Gastrocnemius medialis (tissue), 4 donors: ENCODE measurements at regions not wholly inside any gene's neighbourhood (a gene's known extent, or its start where the extent isn't known, plus 50 kb on each side); places are given as distances from the start of the nearest gene placed in this dataset.
A peak's percentile ranks its signal among the peaks of the same experiment; 100 is the strongest.

Experiments used
- ATAC-seq, 2 donors: fragments of 150-250 bp; one replicate each; pipeline ENCODE4 v1.9.1; 2016
- DNase-seq, 2 donors: peaks; one replicate each; pipeline ENCODE4 v3.0.0-alpha.2; 2019
- H3K27ac ChIP-seq, 4 donors: fragments of 200-600 bp; sonication (generic); 1 replicate in 1 of 4; 2 replicates in 3 of 4; pipeline ENCODE4 v1.5.1; 2016 to 2018; ENCODE audit warnings: mild to moderate bottlenecking in 2 of 4, moderate library complexity in 1 of 4
- H3K27me3 ChIP-seq, 3 donors: fragments of 200-600 bp; sonication (generic) in 2 of 3; 1 replicate in 1 of 3; 2 replicates in 2 of 3; pipeline versions ENCODE4 v1.5.1 to v1.6.0; 2016 to 2019; ENCODE audit warnings: mild to moderate bottlenecking in 1 of 3, moderate library complexity in 1 of 3
- H3K36me3 ChIP-seq, 2 donors: fragments of 200-600 bp; sonication (generic) in 1 of 2; one replicate each; pipeline ENCODE4 v1.5.1; 2017 to 2018
- H3K4me1 ChIP-seq, 2 donors: fragments of 200-600 bp; sonication (generic) in 1 of 2; one replicate each; pipeline ENCODE4 v1.5.1; 2016 to 2017; ENCODE audit warnings: mild to moderate bottlenecking in 2 of 2
- H3K4me3 ChIP-seq, 4 donors: fragments of 200-600 bp; sonication (generic) in 3 of 4; 1 replicate in 1 of 4; 2 replicates in 3 of 4; pipeline ENCODE4 v1.5.1; 2016 to 2019; ENCODE audit warnings: mild to moderate bottlenecking in 2 of 4
- H3K9me3 ChIP-seq, 3 donors: fragments of 200-600 bp; sonication (generic) in 2 of 3; 1 replicate in 1 of 3; 2 replicates in 2 of 3; pipeline ENCODE4 v1.5.1; 2016 to 2019
- CTCF ChIP-seq, 5 experiments: fragments of 450-650 bp in 3 of 5; fragments of 200-600 bp in 2 of 5; sonication (generic) in 2 of 5; IDR thresholded peaks in 4 of 5; conservative IDR thresholded peaks in 1 of 5; 1 replicate in 4 of 5; 2 replicates in 1 of 5; pipeline ENCODE4 v1.5.1; 2016 to 2019; ENCODE audit warnings: antibody characterized with exemption in 5 of 5, mild to moderate bottlenecking in 3 of 5, moderate library complexity in 3 of 5
- POLR2A ChIP-seq, 2 donors: fragments of 450-650 bp; IDR thresholded peaks; one replicate each; pipeline ENCODE4 v1.6.1; 2017; ENCODE audit warnings: antibody characterized with exemption in 2 of 2, mild to moderate bottlenecking in 2 of 2, moderate library complexity in 2 of 2
- in situ Hi-C, 4 donors: fragments of 200-750 bp; cut with MboI; loops; one replicate each; pipeline versions ENCODE4 v1.15.0 to v1.8.0; 2017; ENCODE audit warnings: low sequenced_read_pairs in 4 of 4
- intact Hi-C: fragments of 100-400 bp; cut with DNase I; formaldehyde crosslinking; loops from one replicate; pipeline ENCODE4 v1.15.1; 2023; ENCODE audit warnings: low total_unique reads

- Histone ChIP-seq H3K27me3 (no peaks in the 10 kb centered on the region), H3K36me3 (no peaks in the 10 kb centered on the region), H3K4me1 (no peaks in the 10 kb centered on the region), H3K9me3 (no peaks in the 10 kb centered on the region), H3K27ac (no peak overlapping the region), H3K4me3 (no peak overlapping the region)
- DNase-seq (no peak), ATAC-seq (peak in 1 of 2 donors; percentile 70)
- intact Hi-C loops (loop anchor here (10.0 kb wide), 1 partner anchor 385 kb away; no protein-coding TSS in a partner anchor), in situ Hi-C loops (no loop called here)
- TF ChIP-seq CTCF (IDR thresholded peaks at IDR 0.05 in 4 of 5, conservative IDR thresholded peaks at IDR 0.05 in 1 of 5) (peak in 1 of 5 experiments; percentile 8), POLR2A (IDR thresholded peaks at IDR 0.05) (no peak)
Measured at GRCh38 chr6:4670290-4670689, 105.9 kb upstream of the CDYL start.

- H3K4me1 ChIP-seq = peaks cover 8 to 10% of the 10 kb centered on the region in 2 donors
- no peak overlapping the region for H3K4me3 ChIP-seq
- H3K9me3 ChIP-seq = no peaks in the 10 kb centered on the region
- no peak for DNase-seq
- ATAC-seq = no peak
- H3K36me3 ChIP-seq = no peaks in the 10 kb centered on the region
- in situ Hi-C loops (no loop called here), intact Hi-C loops (no loop called here)
- no peak for TF ChIP-seq POLR2A (IDR thresholded peaks at IDR 0.05)
- no peak for TF ChIP-seq CTCF (IDR thresholded peaks at IDR 0.05 in 4 of 5, conservative IDR thresholded peaks at IDR 0.05 in 1 of 5)
- H3K27ac ChIP-seq = no peak overlapping the region
- no peaks in the 10 kb centered on the region for H3K27me3 ChIP-seq
Measured at GRCh38 chr6:4668271-4669179, 107.7 kb upstream of the CDYL start.

- intact Hi-C loops = no loop called here
- Histone ChIP-seq H3K9me3 (no peaks in the 10 kb centered on the region), H3K4me1 (peaks cover 10 to 11% of the 10 kb centered on the region in 2 donors), H3K36me3 (no peaks in the 10 kb centered on the region), H3K27ac (no peak overlapping the region), H3K4me3 (no peak overlapping the region), H3K27me3 (no peaks in the 10 kb centered on the region)
- no peak for DNase-seq
- no peak for ATAC-seq
- no peak for TF ChIP-seq CTCF (IDR thresholded peaks at IDR 0.05 in 4 of 5, conservative IDR thresholded peaks at IDR 0.05 in 1 of 5)
- no peak for TF ChIP-seq POLR2A (IDR thresholded peaks at IDR 0.05)
- in situ Hi-C loops = no loop called here
Measured at GRCh38 chr6:4667591-4667990, 108.6 kb upstream of the CDYL start.

GRCh38 chr6:4666886-4667513 lies 109.2 kb upstream of the CDYL start:
- Histone ChIP-seq H3K9me3 (no peaks in the 10 kb centered on the region), H3K27me3 (no peaks in the 10 kb centered on the region), H3K27ac (no peak overlapping the region), H3K4me3 (no peak overlapping the region), H3K4me1 (peaks cover 10 to 11% of the 10 kb centered on the region in 2 donors), H3K36me3 (no peaks in the 10 kb centered on the region)
- TF ChIP-seq POLR2A (IDR thresholded peaks at IDR 0.05) (no peak), CTCF (IDR thresholded peaks at IDR 0.05 in 4 of 5, conservative IDR thresholded peaks at IDR 0.05 in 1 of 5) (no peak)
- ATAC-seq (no peak), DNase-seq (no peak)
- intact Hi-C loops = no loop called here
- in situ Hi-C loops = no loop called here
